Neuron (in vitro differentiated cells): ENCODE measurements at regions not wholly inside any gene's neighbourhood (a gene's known extent, or its start where the extent isn't known, plus 50 kb on each side); places are given as distances from the start of the nearest gene placed in this dataset.

Experiments used
- H2AFZ ChIP-seq: one replicate; pipeline ENCODE4 v1.6.1; 2013; ENCODE audit warnings: low read depth, mild to moderate bottlenecking, inconsistent platforms, low read length, moderate library complexity
- H3K27me3 ChIP-seq: one replicate; pipeline ENCODE4 v1.6.1; 2013; ENCODE audit warnings: low read length; ENCODE audit not compliant: insufficient read depth
- H3K36me3 ChIP-seq: one replicate; pipeline ENCODE4 v1.6.1; 2013; ENCODE audit warnings: low read length; ENCODE audit not compliant: insufficient read depth
- H3K4me1 ChIP-seq: one replicate; pipeline ENCODE4 v1.6.1; 2013; ENCODE audit warnings: low read length; ENCODE audit not compliant: insufficient read depth
- H3K4me3 ChIP-seq: 2 replicates; pipeline ENCODE4 v1.5.1; 2013; ENCODE audit warnings: mild to moderate bottlenecking, low read length, moderate library complexity
- H3K9me3 ChIP-seq: one replicate; pipeline ENCODE4 v1.6.1; 2013; ENCODE audit warnings: low read length

DNA sequence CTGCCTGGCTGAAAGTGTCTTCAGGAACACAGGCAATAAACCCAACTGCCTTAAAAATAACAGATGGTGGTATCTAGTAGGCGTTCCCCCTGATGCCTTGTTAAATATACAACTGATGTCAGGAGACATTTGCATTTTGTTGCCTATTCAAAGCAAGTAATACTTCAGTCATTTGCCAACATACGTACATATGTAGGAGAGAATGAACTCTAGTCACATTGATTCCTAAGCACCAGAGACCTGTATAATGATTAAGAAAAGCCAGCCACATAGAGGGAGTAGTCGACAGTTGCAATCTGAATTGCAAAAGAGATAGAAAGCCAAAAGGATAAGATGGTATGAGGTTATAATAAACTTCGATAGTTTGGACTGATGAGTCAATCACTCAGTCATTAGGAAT lies 191.0 kb upstream of the EMCN start:
- Histone ChIP-seq H3K4me3 (no peak overlapping the region), H2AFZ (no peak overlapping the region), H3K9me3 (no peaks in the 10 kb centered on the region)

DNA sequence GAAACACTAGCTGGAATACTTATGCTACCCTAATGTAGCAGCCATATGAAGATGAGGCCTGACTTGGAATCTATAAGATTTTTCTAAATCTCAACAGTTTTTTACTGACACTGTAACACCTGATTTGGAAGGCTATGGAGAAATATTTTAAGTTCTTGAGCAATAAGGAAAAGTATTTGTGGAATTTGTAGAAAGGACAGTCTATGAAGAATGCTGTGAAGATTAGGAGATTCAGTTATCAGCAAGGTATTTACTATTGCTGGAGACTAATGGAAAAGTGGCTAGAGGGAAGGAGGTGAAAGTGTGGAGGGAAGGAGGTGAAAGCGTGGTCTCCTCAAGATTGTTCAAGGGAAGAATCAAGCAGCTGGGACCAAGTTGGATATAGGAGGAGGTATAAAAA lies 190.0 kb upstream of the EMCN start:
- Histone ChIP-seq H2AFZ (no peak overlapping the region), H3K4me3 (no peak overlapping the region), H3K36me3 (no peaks in the 10 kb centered on the region), H3K27me3 (no peaks in the 10 kb centered on the region), H3K4me1 (peaks cover 3% of the 10 kb centered on the region), H3K9me3 (no peaks in the 10 kb centered on the region)

More for the DNA sequence above, 191.0 kb upstream of the EMCN start:
- H3K4me1 ChIP-seq = peaks cover 3% of the 10 kb centered on the region
- no peaks in the 10 kb centered on the region for H3K27me3 ChIP-seq
- H3K36me3 ChIP-seq = no peaks in the 10 kb centered on the region

DNA sequence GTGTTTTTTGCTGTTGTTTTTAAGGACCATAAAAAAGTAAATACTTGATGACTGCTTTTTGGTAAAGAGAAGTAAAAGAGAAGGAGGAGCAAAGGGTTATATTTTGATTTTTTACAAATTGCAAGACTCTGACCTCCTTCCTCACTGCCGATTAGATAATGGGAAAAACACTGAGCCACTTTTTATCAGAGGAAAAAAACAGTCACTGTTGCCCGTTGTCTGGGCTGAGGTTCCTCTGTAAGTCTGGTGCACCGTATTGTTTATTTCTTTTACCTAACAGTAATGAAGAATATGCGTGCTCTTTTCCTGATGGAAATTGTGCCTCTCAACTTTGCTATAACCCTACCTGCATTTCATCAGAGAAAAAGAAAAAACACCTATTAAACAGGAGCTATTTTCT lies 178.7 kb upstream of the EMCN start:
- Histone ChIP-seq H3K4me1 (no peaks in the 10 kb centered on the region), H3K27me3 (no peaks in the 10 kb centered on the region), H3K9me3 (no peaks in the 10 kb centered on the region), H3K4me3 (no peak overlapping the region), H3K36me3 (no peaks in the 10 kb centered on the region), H2AFZ (no peak overlapping the region)

DNA sequence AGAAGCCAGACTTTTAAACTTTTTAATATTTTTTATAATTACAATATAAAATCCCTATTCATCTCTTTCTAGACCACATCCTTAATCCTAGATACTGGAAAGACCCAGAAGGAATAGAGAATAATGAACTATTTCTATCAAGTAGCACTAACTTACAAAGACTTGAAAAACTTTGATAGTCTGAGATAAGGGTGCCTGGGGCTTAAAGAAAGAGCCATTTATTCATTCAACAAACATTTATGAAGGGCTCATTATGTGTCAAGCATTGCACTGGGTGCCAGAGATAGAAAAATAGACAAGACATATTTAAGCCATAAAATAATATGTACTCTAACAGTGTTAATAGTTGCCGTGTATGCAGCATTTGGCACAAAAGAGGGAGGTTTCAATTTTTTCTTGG lies 178.0 kb upstream of the EMCN start:
- Histone ChIP-seq H2AFZ (no peak overlapping the region), H3K27me3 (no peaks in the 10 kb centered on the region), H3K9me3 (no peaks in the 10 kb centered on the region), H3K4me1 (no peaks in the 10 kb centered on the region), H3K4me3 (no peak overlapping the region), H3K36me3 (no peaks in the 10 kb centered on the region)

DNA sequence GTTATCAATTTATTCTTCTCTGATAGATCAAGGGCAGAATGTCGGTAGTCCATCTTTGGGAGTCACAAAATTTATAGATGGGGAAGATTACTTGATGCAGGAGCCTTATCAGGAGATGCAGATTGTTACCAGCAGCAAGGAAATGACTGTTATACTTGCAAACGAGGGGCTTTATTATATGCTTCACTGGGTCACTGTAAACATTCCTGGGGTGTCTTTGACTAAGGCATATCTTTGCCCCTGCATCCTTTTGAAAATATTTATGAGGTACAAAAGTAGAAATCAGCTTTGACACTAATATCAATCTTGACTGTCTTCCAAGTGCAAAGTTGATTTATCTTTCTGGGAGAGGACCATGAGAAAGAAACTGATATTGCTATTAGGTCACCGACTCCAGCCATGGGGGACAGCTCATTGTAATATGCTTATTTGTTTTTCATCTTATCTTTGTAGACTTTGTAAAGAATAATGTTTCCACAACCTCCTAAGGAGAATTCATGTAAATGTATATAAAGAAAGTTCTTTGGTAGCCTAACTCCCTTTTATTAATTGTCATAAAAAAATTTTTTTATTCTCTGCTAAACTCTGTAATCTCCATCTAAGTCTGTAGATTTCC lies 177.3 kb upstream of the EMCN start:
- H3K27me3 ChIP-seq = no peaks in the 10 kb centered on the region
- no peak overlapping the region for H3K4me3 ChIP-seq
- H2AFZ ChIP-seq = no peak overlapping the region
- no peaks in the 10 kb centered on the region for H3K4me1 ChIP-seq
- no peaks in the 10 kb centered on the region for H3K9me3 ChIP-seq
- no peaks in the 10 kb centered on the region for H3K36me3 ChIP-seq

DNA sequence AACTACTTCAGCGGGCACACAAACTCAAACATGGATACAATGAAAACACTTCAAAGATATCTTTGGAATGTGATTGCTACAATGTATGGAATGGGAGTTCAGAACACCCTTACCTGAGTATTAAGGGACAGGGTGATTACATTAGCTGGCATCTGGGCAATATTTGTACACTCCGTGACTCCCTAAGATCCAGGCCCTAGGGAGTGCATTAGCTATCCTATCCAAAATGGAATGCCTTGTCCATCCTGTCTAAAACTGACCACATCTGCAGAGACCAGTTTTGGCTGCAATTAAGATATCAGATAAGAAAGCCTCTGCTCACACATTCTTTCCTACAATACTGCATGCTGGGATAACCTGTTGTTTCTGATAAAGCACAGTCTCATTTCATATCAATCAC lies 176.6 kb upstream of the EMCN start:
- H3K36me3 ChIP-seq = no peaks in the 10 kb centered on the region
- H3K27me3 ChIP-seq = no peaks in the 10 kb centered on the region
- H2AFZ ChIP-seq = no peak overlapping the region
- no peak overlapping the region for H3K4me3 ChIP-seq
- H3K9me3 ChIP-seq = no peaks in the 10 kb centered on the region
- no peaks in the 10 kb centered on the region for H3K4me1 ChIP-seq

DNA sequence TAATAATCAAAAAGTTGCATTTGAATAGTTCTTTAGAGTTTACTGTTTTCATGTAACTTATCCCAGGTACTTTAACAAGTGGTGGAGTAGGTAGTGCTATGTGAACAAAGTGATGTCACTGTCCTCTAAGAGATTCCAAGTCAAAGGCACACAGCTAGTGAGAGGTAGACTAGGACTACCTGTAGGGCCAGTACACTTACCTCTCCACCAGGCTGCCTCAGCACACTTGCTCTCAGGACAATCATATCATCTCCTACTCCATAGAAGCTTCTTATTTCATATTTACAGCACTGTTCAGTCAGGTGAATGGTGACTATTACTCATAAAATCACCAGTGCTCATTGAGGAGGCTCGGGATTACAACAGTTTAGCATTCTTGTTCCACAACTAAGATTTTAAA lies 173.0 kb upstream of the EMCN start:
- no peak overlapping the region for H2AFZ ChIP-seq
- no peaks in the 10 kb centered on the region for H3K9me3 ChIP-seq
- no peaks in the 10 kb centered on the region for H3K27me3 ChIP-seq
- H3K36me3 ChIP-seq = no peaks in the 10 kb centered on the region
- H3K4me3 ChIP-seq = no peak overlapping the region
- H3K4me1 ChIP-seq = no peaks in the 10 kb centered on the region

DNA sequence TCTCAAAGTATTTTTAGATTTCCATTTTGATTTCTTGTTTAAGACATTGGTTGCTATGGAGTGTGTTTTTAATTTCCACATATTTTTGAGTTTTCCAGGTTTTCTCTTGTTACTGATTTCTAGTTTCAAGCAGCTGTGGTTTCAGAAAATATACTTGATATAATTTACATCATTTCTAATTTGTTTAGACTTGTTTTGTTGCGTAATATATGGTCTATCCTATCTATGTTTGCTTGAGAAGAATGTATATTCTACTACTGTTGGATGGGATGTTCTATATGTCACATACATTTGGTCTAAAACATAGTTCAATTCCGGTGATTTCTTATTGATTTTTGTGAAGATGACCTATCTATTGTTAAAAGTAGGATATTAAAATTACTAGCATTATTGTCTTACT lies 170.5 kb upstream of the EMCN start:
- Histone ChIP-seq H3K27me3 (no peaks in the 10 kb centered on the region), H3K36me3 (no peaks in the 10 kb centered on the region), H3K9me3 (no peaks in the 10 kb centered on the region), H3K4me3 (no peak overlapping the region), H3K4me1 (no peaks in the 10 kb centered on the region), H2AFZ (no peak overlapping the region)

DNA sequence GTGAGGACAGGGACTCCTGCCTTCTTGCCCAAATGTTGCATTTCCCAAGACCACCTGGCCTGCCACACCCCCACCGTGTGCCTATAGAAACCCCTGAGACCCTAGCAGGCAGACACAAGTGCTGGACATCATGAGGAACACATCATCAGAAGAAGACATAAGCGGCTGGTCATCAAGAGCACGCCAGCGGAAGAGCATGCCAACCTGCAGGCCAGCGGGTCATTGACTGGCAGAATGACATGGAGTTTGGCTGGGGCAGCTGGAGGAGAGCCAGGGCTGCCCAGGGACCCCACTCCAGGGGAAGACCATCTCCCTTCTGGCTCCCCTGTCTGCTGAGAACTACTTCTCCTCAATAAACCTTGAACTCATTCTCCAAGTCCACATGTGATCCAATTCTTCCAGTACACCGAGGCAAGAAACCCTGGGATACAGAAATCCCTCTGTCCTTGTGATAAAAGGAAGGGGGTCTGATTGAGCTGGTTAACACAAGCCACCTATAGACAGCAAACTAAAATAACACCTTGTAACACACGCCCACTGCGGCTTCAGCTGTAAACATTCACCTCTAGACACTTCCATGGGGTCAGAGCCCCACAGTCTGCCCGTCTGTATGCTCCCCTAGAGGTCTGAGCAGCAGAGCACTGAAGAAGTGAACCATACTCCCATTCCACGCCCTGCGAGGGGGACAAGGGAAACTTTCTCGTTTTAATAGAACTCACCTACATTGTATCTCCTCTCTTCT lies 164.8 kb upstream of the EMCN start:
- Histone ChIP-seq H3K27me3 (no peaks in the 10 kb centered on the region), H3K4me1 (no peaks in the 10 kb centered on the region), H3K4me3 (no peak overlapping the region), H3K36me3 (no peaks in the 10 kb centered on the region), H2AFZ (no peak overlapping the region), H3K9me3 (no peaks in the 10 kb centered on the region)

DNA sequence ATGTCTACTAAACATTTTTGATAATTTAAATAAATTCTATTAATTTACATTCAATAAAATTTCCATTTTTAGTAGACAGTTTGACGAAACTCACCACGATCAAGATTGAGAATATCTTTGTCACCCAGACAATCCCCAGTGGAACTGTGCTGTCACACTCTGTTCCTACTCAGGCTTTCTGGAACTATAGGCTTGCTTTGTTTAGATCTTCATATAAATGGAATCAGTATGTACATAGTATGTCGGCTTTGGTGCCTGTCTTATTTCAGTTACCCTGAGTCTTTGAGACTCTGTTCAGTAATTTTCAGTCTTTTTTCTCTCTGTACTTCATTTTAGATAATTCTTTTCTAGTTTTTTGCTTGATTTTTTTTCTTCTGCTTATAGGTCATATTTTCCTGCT lies 163.5 kb upstream of the EMCN start:
- no peak overlapping the region for H2AFZ ChIP-seq
- no peaks in the 10 kb centered on the region for H3K4me1 ChIP-seq
- no peaks in the 10 kb centered on the region for H3K9me3 ChIP-seq
- H3K36me3 ChIP-seq = no peaks in the 10 kb centered on the region
- no peaks in the 10 kb centered on the region for H3K27me3 ChIP-seq
- H3K4me3 ChIP-seq = no peak overlapping the region

DNA sequence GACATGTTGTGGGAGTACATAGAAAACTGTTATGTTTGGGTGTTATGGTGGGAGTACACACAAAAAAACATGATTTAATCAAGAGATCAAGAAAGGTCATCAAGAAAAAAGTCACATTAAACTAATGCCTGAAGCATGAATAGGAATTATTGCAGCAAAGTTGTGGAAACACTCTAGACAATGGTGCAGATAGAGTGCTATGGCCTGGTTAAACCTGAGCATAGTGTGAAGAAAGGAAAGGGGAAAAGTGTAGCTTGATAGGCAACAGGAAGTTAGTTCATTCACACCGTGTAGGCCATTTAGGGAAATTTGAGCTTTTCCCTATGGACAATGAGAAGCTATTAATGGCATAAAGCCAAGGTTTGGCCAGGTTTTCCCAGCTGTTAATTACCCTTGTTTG lies 162.1 kb upstream of the EMCN start:
- Histone ChIP-seq H3K36me3 (no peaks in the 10 kb centered on the region), H3K4me3 (no peak overlapping the region), H3K4me1 (no peaks in the 10 kb centered on the region), H3K9me3 (no peaks in the 10 kb centered on the region), H2AFZ (no peak overlapping the region), H3K27me3 (no peaks in the 10 kb centered on the region)

DNA sequence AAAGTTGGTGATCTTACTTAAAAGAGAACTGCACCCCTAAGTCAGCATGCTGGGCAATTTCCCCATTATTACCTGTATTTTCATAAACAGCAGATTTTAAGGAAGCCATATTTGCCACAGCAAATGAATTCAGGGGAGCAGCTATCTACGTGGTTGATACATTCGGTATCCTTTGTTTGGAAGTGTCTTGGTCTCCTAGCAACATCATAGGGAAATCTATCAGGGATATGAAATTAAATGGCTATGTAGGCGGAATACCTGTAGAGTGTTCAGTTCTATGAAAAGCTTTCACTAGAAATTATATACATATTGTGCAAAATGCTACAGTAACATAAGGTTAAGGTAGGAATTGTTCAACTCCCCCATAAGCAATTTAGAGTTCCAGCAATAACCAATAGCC lies 157.2 kb upstream of the EMCN start:
- Histone ChIP-seq H3K4me3 (no peak overlapping the region), H3K4me1 (no peaks in the 10 kb centered on the region), H2AFZ (peak overlapping the region; percentile 7), H3K27me3 (no peaks in the 10 kb centered on the region), H3K36me3 (no peaks in the 10 kb centered on the region), H3K9me3 (no peaks in the 10 kb centered on the region)

DNA sequence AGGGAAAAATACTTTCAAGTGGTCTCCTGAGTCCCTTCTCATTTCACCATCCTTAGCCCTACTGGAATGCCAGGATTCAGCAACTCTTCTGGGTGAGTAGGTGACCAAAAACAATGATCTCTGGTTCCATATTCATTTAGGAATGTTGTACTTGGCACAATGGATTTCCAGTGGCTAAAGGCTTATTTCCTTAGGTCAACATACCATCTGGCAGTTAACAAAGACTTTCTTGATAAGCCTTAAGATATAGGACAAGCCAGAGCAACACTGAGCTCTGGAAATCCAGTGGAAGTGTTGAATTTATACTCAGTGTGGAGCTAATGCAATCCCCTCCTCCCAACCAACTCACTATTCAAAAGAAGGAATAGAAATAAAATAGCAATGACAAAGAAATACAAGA lies 139.4 kb upstream of the EMCN start:
- no peak overlapping the region for H3K4me3 ChIP-seq
- no peaks in the 10 kb centered on the region for H3K27me3 ChIP-seq
- H3K36me3 ChIP-seq = no peaks in the 10 kb centered on the region
- H2AFZ ChIP-seq = no peak overlapping the region
- H3K4me1 ChIP-seq = no peaks in the 10 kb centered on the region
- H3K9me3 ChIP-seq = no peaks in the 10 kb centered on the region
